Dedifferentiated amniotic fluid mesenchymal stem cell (primary cell): ENCODE measurements at regions not wholly inside any gene's neighbourhood (a gene's known extent, or its start where the extent isn't known, plus 50 kb on each side); places are given as distances from the start of the nearest gene placed in this dataset.
A peak's percentile ranks its signal among the peaks of the same experiment; 100 is the strongest.
"Not testable (repeated sequence)": the region's sequence is repeated elsewhere in the genome, so short reads cannot be mapped to it uniquely, and the experiment has no call there.

Experiments
- DNase-seq: peaks from one replicate; pipeline ENCODE4 v3.0.0-alpha.2; 2016; ENCODE audit errors: extremely low spot score

GRCh38 chr13:82963226-82964099 is 918.8 kb downstream of the SLITRK1 start:
- no peak for DNase-seq

GRCh38 chr13:82962397-82962796 is 919.9 kb downstream of the SLITRK1 start:
- DNase-seq = no peak

- DNase-seq = no peak
These were observed 920.5 kb downstream of the SLITRK1 start for GRCh38 chr13:82961757-82962156.

GRCh38 chr13:82952336-82952735 is 929.9 kb downstream of the SLITRK1 start:
- DNase-seq = not testable (repeated sequence)

GRCh38 chr13:82947683-82948082 is 934.6 kb downstream of the SLITRK1 start:
- no peak for DNase-seq

GRCh38 chr13:82947191-82947621 is 935.1 kb downstream of the SLITRK1 start:
- no peak for DNase-seq

- DNase-seq = no peak
These were observed 943.6 kb downstream of the SLITRK1 start for GRCh38 chr13:82938644-82939043.

GRCh38 chr13:82934000-82934399 is 948.3 kb downstream of the SLITRK1 start:
- DNase-seq = no peak

- DNase-seq = no peak
These were observed 957.2 kb downstream of the SLITRK1 start for GRCh38 chr13:82925114-82925513.

- no peak for DNase-seq
These were observed 964.3 kb downstream of the SLITRK1 start for GRCh38 chr13:82917984-82918383.

GRCh38 chr13:82912564-82912963 is 969.7 kb downstream of the SLITRK1 start:
- DNase-seq = no peak

- DNase-seq = no peak
These were observed 977.2 kb downstream of the SLITRK1 start for GRCh38 chr13:82905071-82905470.

GRCh38 chr13:82900453-82900852 is 981.8 kb downstream of the SLITRK1 start:
- DNase-seq = no peak

- no peak for DNase-seq
These were observed 983.7 kb downstream of the SLITRK1 start for GRCh38 chr13:82898586-82898985.

GRCh38 chr13:82879921-82880320 is 1002.4 kb downstream of the SLITRK1 start:
- no peak for DNase-seq

GRCh38 chr13:82878536-82878935 is 1003.7 kb downstream of the SLITRK1 start:
- no peak for DNase-seq

GRCh38 chr13:82867284-82867683 is 1015.0 kb downstream of the SLITRK1 start:
- no peak for DNase-seq

GRCh38 chr13:82850644-82851043 is 1031.6 kb downstream of the SLITRK1 start:
- DNase-seq = no peak

GRCh38 chr13:82848766-82849165 is 1033.5 kb downstream of the SLITRK1 start:
- DNase-seq = no peak

- no peak for DNase-seq
These were observed 1034.7 kb downstream of the SLITRK1 start for GRCh38 chr13:82847595-82847994.

GRCh38 chr13:82833923-82834322 is 1048.4 kb downstream of the SLITRK1 start:
- DNase-seq = peak; percentile 36

- DNase-seq = no peak
These were observed 1053.2 kb downstream of the SLITRK1 start for GRCh38 chr13:82829040-82829439.

GRCh38 chr13:82827724-82828123 is 1054.5 kb downstream of the SLITRK1 start:
- no peak for DNase-seq

GRCh38 chr13:82822935-82823334 is 1059.3 kb downstream of the SLITRK1 start:
- no peak for DNase-seq
